ENCODE measurements at regions not wholly inside any gene's neighbourhood (a gene's known extent, or its start where the extent isn't known, plus 50 kb on each side); places are given as distances from the start of the nearest gene placed in this dataset.

DNA sequence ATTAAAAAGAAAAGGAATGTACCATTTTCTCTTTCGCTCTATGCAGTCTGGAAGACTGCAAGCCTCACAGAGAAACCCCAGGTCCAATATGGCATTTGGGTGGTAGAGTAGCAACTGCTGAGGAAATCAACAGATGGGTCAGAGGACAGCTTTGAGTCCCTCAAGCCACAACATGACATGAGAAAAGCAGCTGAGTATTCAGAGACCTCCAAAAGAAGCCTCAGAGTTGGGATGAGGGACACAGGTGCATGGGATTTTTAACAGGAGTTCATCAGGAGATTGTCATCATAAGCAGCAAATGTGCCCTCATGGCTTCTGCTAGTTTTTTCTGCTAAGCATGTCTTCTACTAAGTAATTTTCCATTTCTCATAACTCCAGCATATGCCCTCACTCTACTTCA is 111.6 kb downstream of the BLID start:
- TF ChIP-seq, protein P1, sequence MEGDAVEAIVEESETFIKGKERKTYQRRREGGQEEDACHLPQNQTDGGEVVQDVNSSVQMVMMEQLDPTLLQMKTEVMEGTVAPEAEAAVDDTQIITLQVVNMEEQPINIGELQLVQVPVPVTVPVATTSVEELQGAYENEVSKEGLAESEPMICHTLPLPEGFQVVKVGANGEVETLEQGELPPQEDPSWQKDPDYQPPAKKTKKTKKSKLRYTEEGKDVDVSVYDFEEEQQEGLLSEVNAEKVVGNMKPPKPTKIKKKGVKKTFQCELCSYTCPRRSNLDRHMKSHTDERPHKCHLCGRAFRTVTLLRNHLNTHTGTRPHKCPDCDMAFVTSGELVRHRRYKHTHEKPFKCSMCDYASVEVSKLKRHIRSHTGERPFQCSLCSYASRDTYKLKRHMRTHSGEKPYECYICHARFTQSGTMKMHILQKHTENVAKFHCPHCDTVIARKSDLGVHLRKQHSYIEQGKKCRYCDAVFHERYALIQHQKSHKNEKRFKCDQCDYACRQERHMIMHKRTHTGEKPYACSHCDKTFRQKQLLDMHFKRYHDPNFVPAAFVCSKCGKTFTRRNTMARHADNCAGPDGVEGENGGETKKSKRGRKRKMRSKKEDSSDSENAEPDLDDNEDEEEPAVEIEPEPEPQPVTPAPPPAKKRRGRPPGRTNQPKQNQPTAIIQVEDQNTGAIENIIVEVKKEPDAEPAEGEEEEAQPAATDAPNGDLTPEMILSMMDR (optimal IDR thresholded peaks at IDR 0.05 in 1 of 3, IDR thresholded peaks at IDR 0.05 in 1 of 3, conservative IDR thresholded peaks at IDR 0.05 in 1 of 3; ENCODE audit: extremely low read depth in 1 of 3, insufficient read depth in 2 of 3, low read length in 3 of 3) = no peak
- no peak for TF ChIP-seq EZH2 (IDR thresholded peaks at IDR 0.05; ENCODE audit: low read length)

All from keratinocyte (primary cell).